COR-L47 (cell line): ENCODE measurements at regions not wholly inside any gene's neighbourhood (a gene's known extent, or its start where the extent isn't known, plus 50 kb on each side); places are given as distances from the start of the nearest gene placed in this dataset.

Experiments
- DNase-seq: peaks from one replicate; lab custom pipeline; 2025; lab: John Stamatoyannopoulos, UW

- no peak for DNase-seq
Observed at GRCh38 chr5:71865665-71866320, 146.7 kb downstream of the CARTPT start.

GRCh38 chr5:71872311-71872864 lies 153.3 kb downstream of the CARTPT start:
- DNase-seq, result no peak

- no peak for DNase-seq
Observed at GRCh38 chr5:71873191-71873591, 154.1 kb downstream of the CARTPT start.

- DNase-seq, result no peak
Observed at GRCh38 chr5:71874521-71874920, 155.4 kb downstream of the CARTPT start.

GRCh38 chr5:71877511-71877910 lies 158.4 kb downstream of the CARTPT start:
- DNase-seq, result no peak

- DNase-seq, result no peak
Observed at GRCh38 chr5:71880536-71880935, 161.5 kb downstream of the CARTPT start.

GRCh38 chr5:71882826-71883741 lies 164.0 kb downstream of the CARTPT start:
- DNase-seq, result no peak

GRCh38 chr5:71883742-71884103 lies 164.6 kb downstream of the CARTPT start:
- DNase-seq, result no peak

GRCh38 chr5:71884926-71885325 lies 165.9 kb downstream of the CARTPT start:
- DNase-seq, result no peak

GRCh38 chr5:71886406-71886805 lies 167.3 kb downstream of the CARTPT start:
- no peak for DNase-seq

- DNase-seq, result peak; percentile 50
Observed at GRCh38 chr5:71887680-71888079, 168.6 kb downstream of the CARTPT start.

- DNase-seq, result no peak
Observed at GRCh38 chr5:71891406-71891805, 172.3 kb downstream of the CARTPT start.

- no peak for DNase-seq
Observed at GRCh38 chr5:71891856-71892255, 172.8 kb downstream of the CARTPT start.

- no peak for DNase-seq
Observed at GRCh38 chr5:71892641-71893365, 173.7 kb downstream of the CARTPT start.

- DNase-seq, result no peak
Observed at GRCh38 chr5:71893451-71893850, 174.4 kb downstream of the CARTPT start.

GRCh38 chr5:71894091-71894490 lies 175.0 kb downstream of the CARTPT start:
- no peak for DNase-seq

GRCh38 chr5:71895546-71895945 lies 176.5 kb downstream of the CARTPT start:
- peak; percentile 41 for DNase-seq

GRCh38 chr5:71899865-71900342 lies 180.8 kb downstream of the CARTPT start:
- DNase-seq, result no peak

GRCh38 chr5:71903808-71904207 lies 184.7 kb downstream of the CARTPT start:
- DNase-seq, result peak; percentile 65

GRCh38 chr5:71904852-71905251 lies 185.8 kb downstream of the CARTPT start:
- DNase-seq, result no peak

GRCh38 chr5:71905834-71906711 lies 187.0 kb downstream of the CARTPT start:
- peak; percentile 90 for DNase-seq
